Sigmoid colon (tissue), 4 donors: ENCODE measurements at regions not wholly inside any gene's neighbourhood (a gene's known extent, or its start where the extent isn't known, plus 50 kb on each side); places are given as distances from the start of the nearest gene placed in this dataset.

Source experiments
- CTCF ChIP-seq, 4 experiments: fragments of 450-650 bp in 3 of 4; fragments of 200-600 bp in 1 of 4; IDR thresholded peaks; one replicate each; pipeline ENCODE4 v1.5.1; 2016 to 2019; ENCODE audit warnings: antibody characterized with exemption in 4 of 4, mild to moderate bottlenecking in 3 of 4, moderate library complexity in 2 of 4
- EP300 ChIP-seq, 4 donors: sonication (generic); formaldehyde crosslinking; IDR thresholded peaks; one replicate each; pipeline ENCODE4 v1.6.1; 2017; ENCODE audit warnings: antibody characterized with exemption in 4 of 4
- POLR2A ChIP-seq, 2 donors: fragments of 450-650 bp; IDR thresholded peaks; one replicate each; pipeline ENCODE4 v1.6.1; 2016; ENCODE audit warnings: antibody characterized with exemption in 2 of 2, mild to moderate bottlenecking in 2 of 2, moderate library complexity in 2 of 2

GRCh38 chr20:4083098-4083865 is 65.3 kb upstream of the SMOX start:
- TF ChIP-seq POLR2A (IDR thresholded peaks at IDR 0.05) (no peak), CTCF (IDR thresholded peaks at IDR 0.05) (no peak), EP300 (IDR thresholded peaks at IDR 0.05) (no peak)
